Ovary (tissue), 3 donors: ENCODE measurements at regions not wholly inside any gene's neighbourhood (a gene's known extent, or its start where the extent isn't known, plus 50 kb on each side); places are given as distances from the start of the nearest gene placed in this dataset.

ENCODE experiments used
- CTCF ChIP-seq, 3 donors: fragments of 450-650 bp in 2 of 3; fragments of 200-600 bp in 1 of 3; IDR thresholded peaks; one replicate each; pipeline versions ENCODE4 v1.5.1 to v1.8.0; 2016 to 2022; ENCODE audit warnings: antibody characterized with exemption in 3 of 3, mild to moderate bottlenecking in 1 of 3
- POLR2A ChIP-seq: fragments of 450-650 bp; IDR thresholded peaks from one replicate; pipeline ENCODE4 v1.6.1; 2017; ENCODE audit warnings: antibody characterized with exemption, mild to moderate bottlenecking, moderate library complexity
- donor health status: DM: no; HTN: no; CAD: no.

- peak; percentile 35 to 58 (median 45) for TF ChIP-seq CTCF (IDR thresholded peaks at IDR 0.05)
- no peak for TF ChIP-seq POLR2A
These were observed 86.3 kb upstream of the EFEMP1 start for GRCh38 chr2:56009758-56010458.
